ENCODE measurements at regions not wholly inside any gene's neighbourhood (a gene's known extent, or its start where the extent isn't known, plus 50 kb on each side); places are given as distances from the start of the nearest gene placed in this dataset.

DNA sequence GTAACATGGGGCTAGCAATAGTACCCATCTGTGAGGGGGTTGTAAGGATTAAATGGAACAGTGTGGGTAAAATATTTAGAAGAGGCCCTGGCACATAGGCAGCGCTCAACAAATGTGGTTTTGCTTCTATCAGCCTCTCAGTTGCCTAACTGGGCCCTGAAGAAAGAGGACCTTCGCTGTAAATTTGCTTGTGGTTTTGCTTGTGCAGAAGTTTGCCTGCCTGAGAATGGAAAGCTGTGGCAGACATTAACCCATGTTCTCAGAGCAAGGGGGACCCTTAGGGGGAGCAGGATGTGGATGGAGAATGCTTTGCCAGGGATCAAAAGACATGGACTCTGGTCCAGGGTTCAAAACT lies 160.1 kb downstream of the BRMS1L start:
- TF ChIP-seq, protein P1, sequence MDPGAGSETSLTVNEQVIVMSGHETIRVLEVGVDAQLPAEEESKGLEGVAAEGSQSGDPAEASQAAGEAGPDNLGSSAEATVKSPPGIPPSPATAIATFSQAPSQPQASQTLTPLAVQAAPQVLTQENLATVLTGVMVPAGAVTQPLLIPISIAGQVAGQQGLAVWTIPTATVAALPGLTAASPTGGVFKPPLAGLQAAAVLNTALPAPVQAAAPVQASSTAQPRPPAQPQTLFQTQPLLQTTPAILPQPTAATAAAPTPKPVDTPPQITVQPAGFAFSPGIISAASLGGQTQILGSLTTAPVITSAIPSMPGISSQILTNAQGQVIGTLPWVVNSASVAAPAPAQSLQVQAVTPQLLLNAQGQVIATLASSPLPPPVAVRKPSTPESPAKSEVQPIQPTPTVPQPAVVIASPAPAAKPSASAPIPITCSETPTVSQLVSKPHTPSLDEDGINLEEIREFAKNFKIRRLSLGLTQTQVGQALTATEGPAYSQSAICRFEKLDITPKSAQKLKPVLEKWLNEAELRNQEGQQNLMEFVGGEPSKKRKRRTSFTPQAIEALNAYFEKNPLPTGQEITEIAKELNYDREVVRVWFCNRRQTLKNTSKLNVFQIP (CRISPR knock-in tag; IDR thresholded peaks at IDR 0.05; ENCODE audit: borderline replicate concordance, low read depth): no peak
- TF ChIP-seq BACH2 (CRISPR knock-in tag; IDR thresholded peaks at IDR 0.05; ENCODE audit: borderline replicate concordance) (no peak), ZNF70 (CRISPR knock-in tag; IDR thresholded peaks at IDR 0.05) (no peak), RARB (CRISPR knock-in tag; IDR thresholded peaks at IDR 0.05) (no peak), GLIS3 (CRISPR knock-in tag; IDR thresholded peaks at IDR 0.05) (no peak), ZFP3 (CRISPR knock-in tag; IDR thresholded peaks at IDR 0.05) (no peak), ISL1 (CRISPR knock-in tag; IDR thresholded peaks at IDR 0.05) (no peak)
- TF ChIP-seq, protein P2, sequence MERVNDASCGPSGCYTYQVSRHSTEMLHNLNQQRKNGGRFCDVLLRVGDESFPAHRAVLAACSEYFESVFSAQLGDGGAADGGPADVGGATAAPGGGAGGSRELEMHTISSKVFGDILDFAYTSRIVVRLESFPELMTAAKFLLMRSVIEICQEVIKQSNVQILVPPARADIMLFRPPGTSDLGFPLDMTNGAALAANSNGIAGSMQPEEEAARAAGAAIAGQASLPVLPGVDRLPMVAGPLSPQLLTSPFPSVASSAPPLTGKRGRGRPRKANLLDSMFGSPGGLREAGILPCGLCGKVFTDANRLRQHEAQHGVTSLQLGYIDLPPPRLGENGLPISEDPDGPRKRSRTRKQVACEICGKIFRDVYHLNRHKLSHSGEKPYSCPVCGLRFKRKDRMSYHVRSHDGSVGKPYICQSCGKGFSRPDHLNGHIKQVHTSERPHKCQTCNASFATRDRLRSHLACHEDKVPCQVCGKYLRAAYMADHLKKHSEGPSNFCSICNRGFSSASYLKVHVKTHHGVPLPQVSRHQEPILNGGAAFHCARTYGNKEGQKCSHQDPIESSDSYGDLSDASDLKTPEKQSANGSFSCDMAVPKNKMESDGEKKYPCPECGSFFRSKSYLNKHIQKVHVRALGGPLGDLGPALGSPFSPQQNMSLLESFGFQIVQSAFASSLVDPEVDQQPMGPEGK (CRISPR knock-in tag; IDR thresholded peaks at IDR 0.05; ENCODE audit: borderline replicate concordance): no peak
- TF ChIP-seq, protein P3, sequence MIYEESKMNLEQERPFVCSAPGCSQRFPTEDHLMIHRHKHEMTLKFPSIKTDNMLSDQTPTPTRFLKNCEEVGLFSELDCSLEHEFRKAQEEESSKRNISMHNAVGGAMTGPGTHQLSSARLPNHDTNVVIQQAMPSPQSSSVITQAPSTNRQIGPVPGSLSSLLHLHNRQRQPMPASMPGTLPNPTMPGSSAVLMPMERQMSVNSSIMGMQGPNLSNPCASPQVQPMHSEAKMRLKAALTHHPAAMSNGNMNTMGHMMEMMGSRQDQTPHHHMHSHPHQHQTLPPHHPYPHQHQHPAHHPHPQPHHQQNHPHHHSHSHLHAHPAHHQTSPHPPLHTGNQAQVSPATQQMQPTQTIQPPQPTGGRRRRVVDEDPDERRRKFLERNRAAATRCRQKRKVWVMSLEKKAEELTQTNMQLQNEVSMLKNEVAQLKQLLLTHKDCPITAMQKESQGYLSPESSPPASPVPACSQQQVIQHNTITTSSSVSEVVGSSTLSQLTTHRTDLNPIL (CRISPR knock-in tag; IDR thresholded peaks at IDR 0.05; ENCODE audit: low read depth): no peak
